ENCODE measurements at regions not wholly inside any gene's neighbourhood (a gene's known extent, or its start where the extent isn't known, plus 50 kb on each side); places are given as distances from the start of the nearest gene placed in this dataset.

DNA sequence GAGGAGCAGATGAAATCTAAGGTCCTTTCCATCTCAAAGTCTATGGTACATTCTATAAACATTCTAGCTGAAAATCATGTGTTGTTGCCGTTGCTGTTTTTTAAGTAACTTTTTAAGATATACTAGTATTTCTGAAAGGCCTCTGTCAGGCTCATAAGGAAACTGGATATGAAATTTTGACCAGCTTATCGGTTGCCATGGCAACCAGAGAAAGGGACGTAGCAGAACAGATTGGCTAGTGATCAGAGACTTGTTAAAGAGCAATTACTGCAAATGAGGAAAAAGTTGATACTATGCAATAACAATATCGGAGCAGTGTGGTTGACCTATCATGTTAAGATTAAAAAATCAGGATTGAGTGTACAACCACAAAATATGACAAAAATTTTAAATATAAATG lies 57.0 kb upstream of the RNF180 start:
- TF ChIP-seq MZF1 (CRISPR knock-in tag; IDR thresholded peaks at IDR 0.05; ENCODE audit: borderline replicate concordance) (no peak), ATF7 (IDR thresholded peaks at IDR 0.05) (no peak), ATF7 (CRISPR knock-in tag; IDR thresholded peaks at IDR 0.05) (no peak), EZH2 (conservative IDR thresholded peaks at IDR 0.05; ENCODE audit: low read depth, low read length) (no peak), NFATC3 (CRISPR knock-in tag; IDR thresholded peaks at IDR 0.05) (no peak), CTCF (CRISPR knock-in tag; IDR thresholded peaks at IDR 0.05) (no peak), IRF1 (CRISPR knock-in tag; IDR thresholded peaks at IDR 0.05; ENCODE audit: low read depth) (no peak), ELF1 (CRISPR knock-in tag; IDR thresholded peaks at IDR 0.05) (no peak), RNF2 (conservative IDR thresholded peaks at IDR 0.05; ENCODE audit: low read depth) (no peak)

Measured in HepG2 (cell line).